GM13976 (cell line): ENCODE measurements at regions not wholly inside any gene's neighbourhood (a gene's known extent, or its start where the extent isn't known, plus 50 kb on each side); places are given as distances from the start of the nearest gene placed in this dataset.

Source experiments
- DNase-seq: peaks from one replicate; pipeline ENCODE4 v3.0.0; 2012; ENCODE audit warnings: low spot score
- CTCF ChIP-seq: IDR thresholded peaks from 2 replicates; pipeline ENCODE4 v1.5.1; 2012; ENCODE audit warnings: borderline replicate concordance, mild to moderate bottlenecking; ENCODE audit not compliant: insufficient read depth; ENCODE audit errors: extremely low read depth, missing control alignments, control extremely low read depth
- in situ Hi-C: fragments of 300-500 bp; cut with MboI; formaldehyde crosslinking; loops from one replicate; pipeline ENCODE4 v1.12.0; 2022; ENCODE audit warnings: low sequenced_read_pairs, mixed read lengths, inconsistent platforms; ENCODE audit not compliant: unreplicated experiment

GRCh38 chr5:174343826-174344225 is 298.3 kb downstream of the NSG2 start:
- in situ Hi-C loops: no loop called here
- DNase-seq: no peak
- no peak for TF ChIP-seq CTCF

GRCh38 chr5:174344335-174344734 is 298.8 kb downstream of the NSG2 start:
- no peak for TF ChIP-seq CTCF
- in situ Hi-C loops: no loop called here
- DNase-seq: no peak

- DNase-seq: no peak
- in situ Hi-C loops: no loop called here
- TF ChIP-seq CTCF: no peak
Observed at GRCh38 chr5:174347183-174347582, 301.7 kb downstream of the NSG2 start.

GRCh38 chr5:174348311-174348981 is 302.9 kb downstream of the NSG2 start:
- no peak for DNase-seq
- no peak for TF ChIP-seq CTCF
- in situ Hi-C loops: no loop called here

DNA sequence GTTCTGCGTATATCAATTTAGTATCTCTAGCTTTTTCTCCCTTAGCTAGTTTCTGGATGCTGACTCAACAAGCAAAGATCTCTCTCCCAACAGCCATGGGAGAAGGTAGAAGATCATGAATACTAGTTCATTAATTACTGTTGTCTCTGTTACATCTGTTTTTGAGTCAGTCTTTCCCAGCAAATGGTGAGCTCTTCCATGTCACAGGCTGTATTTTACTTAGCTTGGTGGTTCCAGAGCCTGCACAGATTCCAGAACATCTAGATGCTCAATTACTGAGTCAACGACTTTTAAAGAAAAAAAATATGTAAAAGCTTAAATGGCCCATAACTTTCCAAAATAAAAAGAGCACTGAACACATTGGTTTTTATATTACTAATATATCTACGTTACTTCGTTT is 307.2 kb downstream of the NSG2 start:
- no peak for TF ChIP-seq CTCF
- in situ Hi-C loops: no loop called here
- DNase-seq: no peak

DNA sequence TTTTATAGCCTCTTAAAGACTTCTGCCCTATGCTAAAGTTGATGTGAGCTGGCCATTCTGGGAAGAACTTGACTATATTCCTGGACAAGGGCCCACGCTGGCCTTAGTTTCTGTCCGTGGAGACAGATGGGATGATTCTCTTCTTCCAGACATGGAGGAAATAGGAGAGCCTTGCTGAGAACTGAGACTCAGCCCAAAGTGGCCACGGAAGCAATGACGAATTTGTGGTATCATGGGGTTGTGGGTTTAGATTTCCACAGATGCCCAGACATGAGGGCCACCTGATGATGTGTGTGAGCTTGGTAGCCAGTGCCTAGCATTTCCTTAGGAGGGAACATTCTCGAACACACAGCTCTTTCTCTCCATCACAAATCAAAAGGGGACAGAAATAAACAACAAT is 309.1 kb downstream of the NSG2 start:
- in situ Hi-C loops: no loop called here
- DNase-seq: no peak
- no peak for TF ChIP-seq CTCF
